ENCODE measurements at regions not wholly inside any gene's neighbourhood (a gene's known extent, or its start where the extent isn't known, plus 50 kb on each side); places are given as distances from the start of the nearest gene placed in this dataset.
A peak's percentile ranks its signal among the peaks of the same experiment; 100 is the strongest.

GRCh38 chr16:9258423-9259051 lies 167.1 kb downstream of the HAPSTR1 start:
- H3K9me1 ChIP-seq (replicated peaks; ENCODE audit: control insufficient read depth, extremely low read depth, insufficient read depth, low read length): no peaks in the 10 kb centered on the region
- H3K4me2 ChIP-seq (ENCODE audit: insufficient read depth, low read length): no peak overlapping the region
- H4K20me1 ChIP-seq (replicated peaks; ENCODE audit: control insufficient read depth, extremely low read depth, insufficient read depth, low read length): no peaks in the 10 kb centered on the region
- TF ChIP-seq GATA2 (IDR thresholded peaks at IDR 0.05; ENCODE audit: insufficient read depth, insufficient read length, low read depth, low read length) (no peak), CTCF (IDR thresholded peaks at IDR 0.05; ENCODE audit: extremely low read depth in 1 of 2, insufficient read depth in 1 of 2, low read depth in 1 of 2, low read length in 2 of 2) (peak; percentile 46 to 51)
- no peaks in the 10 kb centered on the region for H3K4me1 ChIP-seq (ENCODE audit: control insufficient read depth, extremely low read depth, insufficient read depth, low read length)
- H2AFZ ChIP-seq (ENCODE audit: low read depth, low read length): no peak overlapping the region
- no peaks in the 10 kb centered on the region for H3K36me3 ChIP-seq (ENCODE audit: control insufficient read depth in 2 of 2, extremely low read depth in 1 of 2, insufficient read depth in 2 of 2, low read length in 2 of 2)
- BruUV-seq (replicated peaks): no TSS peak
- dilution Hi-C loops (cut with MboI; ENCODE audit: extremely low pct_ligation_motif_present, low sequenced_read_pairs) (no loop called here), intact Hi-C loops (cut with micrococcal nuclease) (loop anchor here (1.0 kb wide), 2 partner anchors 923 to 1251 kb away; no protein-coding TSS in a partner anchor)
- H3K4me3 ChIP-seq (replicated peaks in 1 of 3; ENCODE audit: insufficient read depth in 1 of 3, low read depth in 1 of 3, low read length in 3 of 3): no peak overlapping the region
- FAIRE-seq: no peak
- H3K9ac ChIP-seq (replicated peaks; ENCODE audit: extremely low read depth, insufficient read depth, low read length): no peak overlapping the region
- CTCF ChIA-PET: interaction anchor here (0.9 to 1.3 kb wide), 5 partner anchors 10 to 924 kb away, joined by 3 to 8 read pairs (median 4); partner anchors contain the start of gene GRIN2A
- no peaks in the 10 kb centered on the region for H3K79me2 ChIP-seq (ENCODE audit: control insufficient read depth, insufficient read depth, low read length)
- DNase-seq (ENCODE audit: low read depth, low spot score): peak; percentile 3
- no peaks in the 10 kb centered on the region for H3K27me3 ChIP-seq (ENCODE audit: control insufficient read depth in 2 of 2, insufficient read depth in 2 of 2, low read length in 2 of 2)
- no peak overlapping the region for H3K27ac ChIP-seq (ENCODE audit: insufficient read depth, low read depth, low read length)
- POLR2A ChIA-PET: no interaction called here
- H3K9me3 ChIP-seq (replicated peaks; ENCODE audit: control insufficient read depth, insufficient read depth, low read length): no peaks in the 10 kb centered on the region

DNA sequence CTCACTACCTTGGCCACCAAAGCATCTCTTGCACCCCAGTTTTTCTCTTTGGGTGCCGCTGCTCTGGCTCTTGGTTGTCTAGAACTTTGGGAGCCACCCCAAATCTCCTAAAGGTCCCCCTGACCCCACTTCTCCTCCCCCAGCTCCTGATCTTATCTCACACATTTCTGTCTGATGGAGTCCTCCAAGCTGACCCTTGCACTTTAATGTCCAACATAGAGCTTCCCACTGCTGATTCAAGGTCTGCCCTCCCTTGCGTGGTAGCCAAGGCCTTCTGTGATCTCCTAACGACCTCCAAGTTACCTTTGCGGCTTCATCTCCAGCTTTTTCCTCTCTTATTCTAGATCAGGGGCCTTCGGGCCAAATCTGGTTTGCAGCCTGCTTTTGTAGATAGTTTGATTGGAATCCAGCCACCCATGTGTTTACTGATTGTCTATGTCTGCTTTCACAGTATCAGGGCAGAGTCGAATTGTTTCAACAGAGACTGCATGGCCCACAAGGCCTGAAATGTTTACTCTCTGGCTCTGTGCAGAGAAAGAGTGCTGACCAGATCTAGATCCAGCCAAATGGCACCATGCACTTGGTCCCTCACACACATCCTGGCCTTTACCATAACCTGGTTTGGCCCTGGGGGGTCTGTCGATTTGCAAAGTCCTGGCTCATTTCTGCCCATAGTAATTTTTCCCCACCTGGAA lies 168.6 kb downstream of the HAPSTR1 start:
- H3K27me3 ChIP-seq (ENCODE audit: control insufficient read depth in 2 of 2, insufficient read depth in 2 of 2, low read length in 2 of 2): no peaks in the 10 kb centered on the region
- TF ChIP-seq CTCF (IDR thresholded peaks at IDR 0.05; ENCODE audit: extremely low read depth in 1 of 2, insufficient read depth in 1 of 2, low read depth in 1 of 2, low read length in 2 of 2) (no peak), EZH2 (IDR thresholded peaks at IDR 0.05; ENCODE audit: borderline replicate concordance, low read depth, low read length, severe bottlenecking) (no peak), POLR2AphosphoS5 (IDR thresholded peaks at IDR 0.05; ENCODE audit: insufficient read depth, low read depth, low read length) (no peak), GATA2 (IDR thresholded peaks at IDR 0.05; ENCODE audit: insufficient read depth, insufficient read length, low read depth, low read length) (no peak), POLR2A (IDR thresholded peaks at IDR 0.05; ENCODE audit: low read depth, low read length) (no peak), MAX (IDR thresholded peaks at IDR 0.05; ENCODE audit: insufficient read depth, insufficient read length) (no peak), MYC (IDR thresholded peaks at IDR 0.05; ENCODE audit: low read depth, low read length) (no peak)
- DNase-seq (ENCODE audit: low read depth, low spot score): no peak
- CTCF ChIA-PET: interaction anchor here (1.3 kb wide), 1 partner anchor 923 kb away, joined by 8 read pairs; the partner anchor contains the start of gene GRIN2A
- no peaks in the 10 kb centered on the region for H3K9me3 ChIP-seq (replicated peaks; ENCODE audit: control insufficient read depth, insufficient read depth, low read length)
- intact Hi-C loops (cut with micrococcal nuclease) (no loop called here), dilution Hi-C loops (cut with MboI; ENCODE audit: extremely low pct_ligation_motif_present, low sequenced_read_pairs) (no loop called here)
- no peaks in the 10 kb centered on the region for H3K36me3 ChIP-seq (ENCODE audit: control insufficient read depth in 2 of 2, extremely low read depth in 1 of 2, insufficient read depth in 2 of 2, low read length in 2 of 2)
- no peaks in the 10 kb centered on the region for H3K4me1 ChIP-seq (ENCODE audit: control insufficient read depth, extremely low read depth, insufficient read depth, low read length)
- FAIRE-seq: no peak
- POLR2A ChIA-PET: no interaction called here
- no TSS peak for BruUV-seq (replicated peaks)
- H3K9ac ChIP-seq (replicated peaks; ENCODE audit: extremely low read depth, insufficient read depth, low read length): no peak overlapping the region
- H3K4me2 ChIP-seq (ENCODE audit: insufficient read depth, low read length): no peak overlapping the region
- no peaks in the 10 kb centered on the region for H3K9me1 ChIP-seq (replicated peaks; ENCODE audit: control insufficient read depth, extremely low read depth, insufficient read depth, low read length)
- no peak overlapping the region for H2AFZ ChIP-seq (ENCODE audit: low read depth, low read length)
- no peaks in the 10 kb centered on the region for H4K20me1 ChIP-seq (replicated peaks; ENCODE audit: control insufficient read depth, extremely low read depth, insufficient read depth, low read length)
- H3K4me3 ChIP-seq (replicated peaks in 1 of 3; ENCODE audit: insufficient read depth in 1 of 3, low read depth in 1 of 3, low read length in 3 of 3): no peak overlapping the region
- H3K79me2 ChIP-seq (ENCODE audit: control insufficient read depth, insufficient read depth, low read length): no peaks in the 10 kb centered on the region
- no peak overlapping the region for H3K27ac ChIP-seq (ENCODE audit: insufficient read depth, low read depth, low read length)
